Skin of body (tissue), 1 donor: ENCODE measurements at regions not wholly inside any gene's neighbourhood (a gene's known extent, or its start where the extent isn't known, plus 50 kb on each side); places are given as distances from the start of the nearest gene placed in this dataset.
A peak's percentile ranks its signal among the peaks of the same experiment; 100 is the strongest.
"Not testable (repeated sequence)": the region's sequence is repeated elsewhere in the genome, so short reads cannot be mapped to it uniquely, and the experiment has no call there.

Experiments
- DNase-seq: peaks from one replicate; lab custom pipeline; 2025; lab: John Stamatoyannopoulos, UW

DNA sequence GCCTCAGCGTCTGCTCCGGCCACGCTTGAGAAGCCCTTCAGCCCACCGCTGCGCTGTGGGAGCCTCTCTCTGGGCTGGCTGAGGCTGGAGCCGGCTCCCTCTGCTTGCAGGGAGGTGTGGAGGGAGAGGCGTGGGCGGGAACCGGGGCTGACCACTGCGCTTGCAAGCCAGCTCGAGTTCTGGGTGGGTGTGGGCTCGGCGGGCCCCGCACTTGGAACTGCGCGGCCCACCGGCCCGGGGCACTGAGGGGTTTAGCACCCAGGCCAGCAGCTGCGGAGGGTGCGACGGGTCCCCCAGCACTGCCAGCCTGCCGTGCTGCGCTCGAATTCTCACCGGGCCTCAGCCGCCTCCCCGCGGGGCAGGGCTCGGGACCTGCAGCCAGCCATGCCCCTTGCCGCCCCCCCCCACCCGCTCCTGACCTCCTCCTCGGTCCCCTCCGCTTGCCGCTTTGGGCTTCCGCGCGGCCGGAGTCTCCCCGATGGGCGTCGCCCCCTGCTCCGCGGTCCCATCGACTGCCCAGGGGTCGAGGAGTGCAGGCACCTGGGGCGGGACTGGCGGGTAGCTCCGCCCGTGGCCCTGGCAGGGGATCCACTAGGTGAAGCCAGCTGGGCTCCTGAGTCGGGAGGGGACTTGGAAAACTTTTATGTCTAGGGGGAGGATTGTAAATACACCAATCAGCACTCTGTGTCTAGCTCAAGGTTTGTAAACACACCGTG lies 106.7 kb downstream of the RAP2B start:
- DNase-seq = no peak

DNA sequence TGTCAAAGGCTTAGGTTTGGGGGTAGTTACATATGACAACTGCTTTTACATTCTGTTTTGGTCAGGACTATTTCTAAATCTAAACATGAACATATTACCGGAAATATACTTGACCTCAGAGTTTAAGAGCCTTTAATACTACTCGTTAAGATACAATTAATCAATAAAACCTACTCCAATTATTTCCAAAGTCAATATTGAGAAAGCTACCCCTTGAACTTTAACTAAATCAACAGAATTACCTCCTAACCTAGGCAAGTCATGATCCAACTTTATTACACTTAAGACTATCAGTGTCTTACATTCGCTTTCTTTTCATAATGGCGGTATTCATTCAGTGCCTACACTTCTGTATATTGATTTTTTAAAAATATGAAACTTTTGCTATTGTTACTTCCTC lies 107.7 kb downstream of the RAP2B start:
- no peak for DNase-seq

DNA sequence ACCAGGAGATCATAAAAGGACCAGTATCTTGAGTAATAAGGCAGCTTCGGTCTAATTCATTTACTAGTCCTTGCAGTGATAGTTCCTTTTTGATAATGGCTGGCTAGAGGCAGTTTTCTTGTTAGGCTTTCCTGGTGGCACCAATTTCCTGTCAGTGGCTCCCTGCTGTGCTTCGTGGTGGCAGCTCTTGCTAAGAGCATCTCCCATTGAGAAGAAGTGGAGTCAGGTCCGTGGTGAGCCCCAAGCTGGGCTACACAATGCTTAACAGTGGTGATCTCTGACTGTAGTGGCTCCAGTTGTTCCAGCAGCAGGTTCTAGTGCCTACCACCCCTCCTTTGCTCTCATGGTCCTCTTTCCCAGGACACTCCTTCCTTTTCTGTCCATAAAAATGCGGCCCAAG lies 111.2 kb downstream of the RAP2B start:
- no peak for DNase-seq

DNA sequence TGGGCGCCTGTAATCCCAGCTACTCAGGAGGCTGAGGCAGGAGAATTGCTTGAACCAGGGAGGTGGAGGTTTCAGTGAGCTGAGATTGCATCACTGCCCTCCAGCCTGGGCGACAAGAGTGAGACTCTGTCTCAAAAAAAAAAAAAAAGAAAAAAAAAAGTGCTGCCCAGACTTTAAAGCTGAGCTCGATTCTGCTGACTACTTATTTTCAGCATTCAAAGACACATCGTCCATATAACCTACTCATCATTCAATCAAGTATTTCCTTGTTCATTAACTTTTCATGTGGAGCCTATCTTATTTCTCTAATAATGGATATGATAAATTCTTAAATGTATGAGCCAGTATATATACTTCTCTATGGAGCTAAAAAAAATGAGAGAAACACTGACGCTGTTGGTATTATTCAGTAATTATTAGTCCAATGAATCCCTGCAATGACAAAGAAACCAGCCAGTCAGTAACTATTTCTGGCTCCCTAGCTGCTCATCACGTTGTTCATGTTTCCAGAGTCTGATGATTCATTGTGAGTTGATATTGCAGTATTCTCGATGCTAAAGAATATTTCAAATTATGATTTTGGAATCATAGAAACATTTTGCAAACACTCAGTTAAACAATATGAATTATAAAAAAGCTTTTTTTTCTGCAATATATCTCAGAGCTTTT lies 111.9 kb downstream of the RAP2B start:
- peak; percentile 34 for DNase-seq

DNA sequence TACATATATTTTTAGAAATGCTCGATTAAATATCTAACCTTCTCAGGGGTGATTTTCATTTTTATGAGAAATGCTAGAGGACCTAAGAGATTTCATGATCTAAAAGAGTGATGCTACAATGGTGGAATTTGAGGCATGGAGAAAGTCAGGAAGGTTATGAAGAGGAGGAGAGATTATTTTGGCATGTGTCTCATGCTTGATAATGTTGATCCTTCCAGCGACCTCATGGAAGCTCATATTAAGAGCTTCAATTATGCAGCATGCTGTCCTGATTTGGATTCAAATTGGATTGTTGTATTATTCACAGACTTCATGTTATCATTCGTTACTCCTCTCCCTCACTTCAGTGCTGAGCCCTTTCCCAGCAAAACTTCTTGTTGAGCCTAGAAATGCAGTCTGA lies 112.5 kb downstream of the RAP2B start:
- no peak for DNase-seq

DNA sequence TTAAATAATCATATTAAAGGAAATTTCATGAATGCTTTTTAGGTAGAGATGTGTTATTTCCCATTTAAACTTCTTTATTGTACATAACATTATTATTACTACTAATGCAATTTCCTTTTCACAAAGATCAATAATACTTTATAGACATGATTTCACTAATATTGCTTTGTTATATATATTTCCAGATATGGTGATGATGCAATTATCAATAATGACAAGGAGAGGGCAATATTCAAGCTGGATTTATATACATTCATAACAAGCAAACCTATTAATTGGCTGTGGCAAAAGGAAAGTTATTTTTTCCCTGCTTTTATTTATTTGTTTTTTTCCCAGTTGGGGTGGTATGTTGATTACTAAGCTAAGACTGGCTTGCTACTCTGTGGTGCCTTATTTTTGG lies 113.5 kb downstream of the RAP2B start:
- no peak for DNase-seq

DNA sequence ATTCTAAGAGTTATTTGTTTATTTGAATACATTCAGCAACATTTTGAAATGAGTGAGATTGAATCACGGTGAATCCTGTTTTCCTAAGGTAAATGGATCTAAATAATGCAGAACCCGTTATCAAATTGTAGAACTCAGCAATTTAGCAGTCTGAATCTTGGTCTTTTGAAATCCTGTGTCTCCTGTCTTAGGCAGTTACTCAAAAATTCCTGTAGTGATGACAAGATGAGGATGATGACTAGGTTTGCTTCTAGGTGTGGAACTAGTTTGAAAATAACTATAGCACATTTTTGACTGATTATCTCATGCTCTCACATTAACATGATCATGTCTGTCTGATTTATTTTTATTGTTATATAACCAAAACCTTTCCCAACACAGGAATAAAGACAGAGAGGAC lies 115.0 kb downstream of the RAP2B start:
- no peak for DNase-seq

DNA sequence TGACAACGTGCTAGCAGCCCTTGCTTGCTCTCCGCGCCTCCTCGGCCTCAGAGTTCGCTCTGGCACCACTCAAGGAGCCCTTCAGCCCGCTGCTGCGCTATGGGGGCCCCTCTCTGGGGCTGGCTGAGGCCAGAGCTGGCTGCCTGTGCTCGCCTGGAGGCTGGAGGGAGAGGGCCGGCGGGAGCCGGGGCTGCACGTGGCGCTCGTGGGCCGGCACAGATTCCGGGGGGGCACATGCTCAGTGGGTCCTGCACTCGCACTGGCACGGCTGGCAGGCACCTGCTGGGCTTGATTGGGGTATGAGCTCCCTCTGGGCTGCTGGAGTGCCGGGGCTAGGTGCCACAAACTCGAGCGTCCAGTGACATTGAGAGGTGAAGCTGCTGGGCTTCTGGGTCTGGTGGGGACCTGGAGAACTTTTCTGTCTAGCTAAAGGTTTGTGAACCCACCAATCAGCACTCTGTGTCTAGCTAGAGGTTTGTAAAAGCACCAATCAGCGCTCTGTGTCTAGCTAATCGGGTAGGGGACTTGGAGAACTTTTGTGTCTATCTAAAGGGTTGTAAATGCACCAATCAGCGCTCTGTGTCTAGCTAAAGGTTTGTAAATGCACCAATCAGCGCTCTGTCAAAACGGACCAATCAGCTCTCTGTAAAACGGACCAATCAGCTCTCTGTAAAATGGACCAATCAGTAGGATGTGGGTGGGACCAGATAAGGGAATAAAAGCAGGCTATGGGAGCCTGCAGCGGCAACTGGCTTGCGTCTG lies 119.4 kb downstream of the RAP2B start:
- not testable (repeated sequence) for DNase-seq

DNA sequence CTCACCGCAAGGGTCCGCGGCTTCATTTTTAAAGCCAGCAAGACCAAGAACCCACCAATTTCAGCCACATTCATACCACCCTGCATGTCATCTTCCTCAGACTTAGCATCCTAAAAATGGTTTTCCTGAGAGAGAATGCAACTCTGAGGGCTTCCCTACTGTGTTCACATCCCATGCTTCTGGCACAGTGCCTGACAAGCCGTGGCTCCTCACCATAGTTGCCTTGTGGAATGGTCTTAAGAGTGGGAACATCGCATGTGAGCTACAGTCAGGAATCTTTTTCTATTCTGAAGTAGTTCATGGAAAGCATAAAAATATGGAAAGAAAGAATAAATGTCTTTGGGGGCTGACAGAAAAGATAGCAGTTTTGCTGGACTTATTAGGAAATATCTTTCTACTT lies 120.3 kb downstream of the RAP2B start:
- no peak for DNase-seq

DNA sequence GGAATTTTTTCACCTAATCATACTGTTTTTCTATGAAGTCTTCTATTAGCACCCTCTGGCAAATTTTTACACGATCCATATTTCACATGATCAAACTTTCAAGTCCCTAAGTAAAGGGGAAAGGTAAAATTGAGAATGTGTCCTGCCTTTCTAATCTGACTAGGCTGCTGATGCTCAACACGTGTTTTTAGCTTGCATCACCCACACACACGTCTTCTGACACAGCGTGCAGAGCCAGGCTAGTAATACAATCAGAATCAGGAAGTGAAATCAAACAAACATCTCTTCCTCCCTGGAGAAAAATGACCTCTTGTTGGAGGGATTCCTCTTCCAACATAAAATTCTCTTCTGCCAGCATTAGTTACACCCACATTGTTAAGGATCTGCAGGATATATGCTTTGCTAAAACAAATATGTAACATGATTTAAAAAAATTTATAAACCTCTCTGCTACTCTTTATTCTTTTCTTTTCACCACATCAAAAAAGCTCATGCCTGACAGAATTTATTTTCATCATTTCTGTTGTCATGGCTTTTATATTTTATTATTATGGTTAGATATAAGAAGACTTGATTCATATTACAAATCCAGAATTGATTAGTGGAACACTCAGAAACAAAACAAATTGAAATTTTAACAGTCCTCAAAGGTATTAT lies 122.4 kb downstream of the RAP2B start:
- peak; percentile 73 for DNase-seq

DNA sequence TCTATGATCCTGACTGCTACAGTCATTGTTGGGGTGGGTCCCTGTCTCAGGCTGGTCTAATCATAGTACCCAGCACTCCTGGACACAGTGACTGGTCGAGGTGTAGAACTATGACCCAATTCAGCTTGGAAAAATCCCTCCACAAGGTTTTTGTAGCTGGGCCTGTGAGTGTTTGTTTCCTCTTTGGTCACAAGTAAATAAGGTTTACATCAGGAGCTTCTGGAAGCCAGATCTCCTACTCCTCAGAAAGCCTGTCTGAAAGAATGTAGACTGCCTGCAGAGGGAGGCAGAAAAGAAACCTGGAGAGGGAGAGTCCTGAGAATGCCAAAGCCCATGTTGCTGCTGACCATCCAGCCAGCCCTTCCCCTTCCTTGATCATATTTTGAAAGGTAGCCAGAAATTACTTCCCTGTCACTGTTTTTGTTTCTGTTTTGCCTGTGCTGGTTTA lies 123.2 kb downstream of the RAP2B start:
- DNase-seq = peak; percentile 22

DNA sequence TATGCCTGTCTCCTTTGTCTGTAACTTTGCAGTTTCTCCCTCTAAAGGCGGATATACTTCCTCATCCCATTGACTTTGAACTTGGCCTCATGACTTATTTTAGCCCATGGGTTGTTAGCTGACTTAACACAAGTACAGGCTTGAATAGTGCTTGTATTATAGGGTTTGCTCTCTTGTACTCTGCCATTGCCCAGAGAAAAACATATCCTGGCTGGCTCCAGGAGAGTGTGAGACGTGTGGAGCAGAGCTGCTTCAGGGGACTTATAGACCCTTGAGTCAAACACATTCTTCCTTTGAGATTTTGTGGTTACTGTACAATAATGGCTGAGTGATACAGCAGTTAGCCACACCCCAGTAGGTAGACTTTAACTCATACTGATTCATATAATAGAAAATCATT lies 124.0 kb downstream of the RAP2B start:
- peak; percentile 4 for DNase-seq

DNA sequence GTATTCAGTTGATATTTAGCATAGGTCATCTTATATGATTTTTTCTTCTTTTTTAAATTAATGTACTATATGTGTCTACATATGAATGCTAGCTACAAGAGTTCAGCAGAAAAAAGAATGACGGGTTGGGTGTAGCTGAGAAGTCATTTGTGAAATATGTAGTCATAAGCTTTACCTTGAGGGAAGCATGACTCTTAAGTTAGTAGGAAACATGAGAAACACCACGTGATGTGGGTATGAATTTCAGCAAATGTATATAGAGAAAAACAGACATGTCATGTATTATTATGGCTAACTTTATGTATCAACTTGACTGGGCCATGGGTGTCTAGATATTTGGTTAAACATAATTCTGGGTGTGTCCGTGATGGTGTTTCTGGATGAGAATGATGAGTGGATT lies 125.0 kb downstream of the RAP2B start:
- DNase-seq = no peak

DNA sequence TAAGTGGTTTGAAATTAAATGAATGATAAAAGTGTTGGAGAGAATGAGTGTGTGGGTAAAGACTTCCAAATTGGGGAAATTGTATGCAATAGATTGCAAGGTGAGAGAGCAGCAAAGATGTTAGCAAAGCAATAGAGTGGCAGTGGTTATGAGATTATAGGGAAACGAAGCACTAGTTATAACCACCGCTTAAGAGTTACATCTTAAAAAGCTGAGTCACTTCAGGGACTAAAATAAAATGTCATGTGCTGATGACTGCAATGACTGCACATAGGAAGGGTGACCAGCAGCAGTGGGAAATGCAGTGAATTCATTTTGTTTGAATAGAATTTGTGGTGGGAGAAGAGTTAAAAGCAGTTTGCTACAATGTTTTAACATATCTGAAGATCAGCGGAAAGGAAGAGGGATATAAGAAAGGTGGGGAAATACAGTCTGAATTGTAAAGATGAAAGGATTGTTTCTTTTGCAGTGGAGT lies 127.3 kb downstream of the RAP2B start:
- DNase-seq = peak; percentile 2

DNA sequence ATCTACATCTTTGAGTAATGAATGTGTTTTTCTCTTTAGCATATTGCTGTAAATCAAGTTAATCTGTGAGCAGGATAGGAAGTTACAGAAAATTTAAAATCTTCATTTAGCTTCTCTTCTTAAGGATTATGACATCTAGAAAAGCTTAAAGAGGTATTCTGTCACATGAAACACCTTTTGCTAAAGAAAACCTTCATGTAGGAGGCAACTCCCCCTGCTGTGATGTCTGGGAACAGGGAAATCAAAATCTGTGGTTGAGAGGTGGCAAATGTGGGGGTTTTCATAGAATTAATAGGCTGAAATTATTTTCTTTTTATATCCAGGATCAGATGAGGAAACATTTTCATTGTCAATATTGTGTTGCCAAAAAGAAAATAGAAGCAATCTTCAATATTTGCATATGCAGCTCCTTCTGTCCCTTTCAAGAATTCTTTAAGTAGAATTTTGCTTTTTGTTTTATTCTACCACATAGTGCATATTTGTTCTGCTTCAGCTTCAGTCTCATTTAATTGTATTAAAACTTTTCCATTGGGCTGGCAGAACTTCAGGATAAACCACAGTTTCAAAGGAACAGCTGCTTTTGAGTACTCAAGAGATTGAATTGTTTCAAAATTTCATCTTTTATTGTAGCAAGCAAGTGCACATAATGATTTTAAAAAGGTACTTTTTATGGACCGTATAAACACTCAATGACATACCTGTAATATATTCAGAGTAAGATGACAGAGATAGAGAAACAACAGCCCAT lies 128.4 kb downstream of the RAP2B start:
- DNase-seq = no peak

DNA sequence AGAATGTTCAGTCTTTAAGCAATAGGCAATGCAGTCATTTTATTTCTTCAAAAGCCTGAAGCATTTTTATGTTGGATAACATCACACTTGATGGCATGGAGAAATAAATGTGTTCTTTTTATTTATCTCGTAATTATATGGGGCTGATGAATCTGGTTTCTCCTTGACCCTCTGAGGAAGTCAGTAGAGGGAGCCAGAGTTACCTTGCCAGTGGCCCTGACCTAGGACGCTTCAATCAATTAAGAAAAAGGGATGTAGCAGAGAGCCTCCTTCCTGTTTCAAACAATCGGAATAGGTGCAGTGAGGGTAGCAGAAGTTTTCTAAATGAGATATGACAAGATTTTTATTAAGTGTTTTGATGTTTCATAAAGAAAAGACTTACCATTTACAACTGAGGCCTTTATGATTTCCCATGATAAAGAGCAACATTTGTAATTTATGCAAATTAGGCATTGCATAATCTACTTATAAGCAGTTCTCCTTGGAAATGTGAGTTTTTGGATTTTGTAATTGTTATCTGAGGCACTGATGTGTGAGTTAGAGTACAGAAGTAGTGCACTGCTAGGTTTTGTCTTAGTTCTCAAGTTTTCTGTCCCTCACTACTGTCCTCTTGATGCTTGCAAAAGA lies 129.1 kb downstream of the RAP2B start:
- no peak for DNase-seq

DNA sequence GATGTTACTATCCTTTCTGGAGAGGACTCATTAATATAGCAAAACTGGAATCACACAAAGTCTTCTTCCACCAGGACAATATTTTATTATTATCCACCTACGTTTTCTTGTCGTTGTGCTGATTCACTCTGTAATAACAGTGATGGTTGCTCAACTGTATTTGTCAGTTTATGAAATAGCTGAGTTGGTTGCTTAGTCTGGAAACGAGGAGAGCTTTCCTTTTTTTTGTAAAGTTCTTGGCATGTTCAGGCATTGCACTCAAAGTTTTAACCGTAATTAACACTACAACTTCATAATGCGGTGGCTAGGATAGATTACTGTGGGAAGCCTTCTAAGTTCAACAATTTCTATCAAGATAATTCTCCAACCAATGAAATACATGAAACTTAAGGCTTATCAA lies 131.2 kb downstream of the RAP2B start:
- DNase-seq = no peak

DNA sequence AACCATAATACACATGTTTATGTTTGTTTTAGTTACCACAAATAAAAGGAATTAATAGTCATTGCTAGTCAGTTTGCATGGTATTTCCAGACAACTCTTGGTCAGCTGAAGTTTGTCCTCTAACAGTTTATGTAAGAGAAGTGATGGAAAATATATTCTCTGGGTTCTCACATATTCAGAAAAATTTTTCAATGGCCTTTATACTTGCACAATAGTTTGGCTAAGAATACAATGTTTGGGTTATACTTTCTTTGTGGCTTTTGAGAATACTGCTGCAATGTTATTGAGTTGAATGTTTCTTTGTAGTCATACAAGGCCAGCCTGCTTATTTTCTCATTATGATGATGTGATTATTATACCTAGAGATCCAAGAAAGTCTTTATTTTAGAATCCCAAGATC lies 133.9 kb downstream of the RAP2B start:
- no peak for DNase-seq

DNA sequence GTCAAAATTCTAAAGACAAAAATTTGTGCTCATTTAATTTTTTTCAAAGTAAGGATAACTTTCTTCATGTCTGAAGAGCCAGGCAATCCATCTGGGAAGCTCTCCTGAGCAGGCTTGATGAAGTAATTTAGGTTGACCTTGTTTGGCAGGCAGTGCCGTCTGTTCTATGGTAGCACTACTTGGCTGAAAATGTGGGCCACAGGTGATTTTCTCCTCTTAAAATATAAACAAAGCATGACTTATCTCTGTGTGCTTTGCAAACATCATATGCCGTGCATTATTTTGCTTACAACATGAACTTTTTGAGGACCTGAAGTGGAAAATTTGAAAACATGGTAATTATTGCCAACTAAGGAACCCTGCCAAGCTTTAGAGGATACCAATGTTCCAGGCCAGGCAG lies 143.2 kb downstream of the RAP2B start:
- DNase-seq = no peak

DNA sequence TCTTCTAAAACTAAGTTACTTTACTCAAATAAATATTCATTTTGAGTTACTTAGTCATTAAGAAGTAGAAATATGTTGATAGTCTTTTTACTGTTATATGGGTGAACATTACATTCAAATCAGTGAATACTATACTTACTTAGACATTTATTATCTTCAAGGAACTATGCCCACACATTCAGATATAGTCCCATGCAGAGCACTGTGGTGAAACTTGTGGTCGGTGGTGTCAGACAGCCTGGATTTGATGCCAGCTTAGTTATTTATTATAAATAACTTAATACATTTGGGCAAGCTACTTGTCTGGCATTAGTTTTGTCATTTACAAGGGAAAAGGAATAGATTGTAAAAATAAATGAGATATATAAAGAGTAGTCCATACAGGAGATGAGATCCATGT lies 149.5 kb downstream of the RAP2B start:
- no peak for DNase-seq
